B cell (primary cell): ENCODE measurements at regions not wholly inside any gene's neighbourhood (a gene's known extent, or its start where the extent isn't known, plus 50 kb on each side); places are given as distances from the start of the nearest gene placed in this dataset.

Source experiments
- ATAC-seq: fragments of 200-7000 bp; cut with Tn5 transposase; one replicate; pipeline ENCODE4 v1.10.0; 2021; ENCODE audit warnings: low read depth, mild to moderate bottlenecking, moderate number of reproducible peaks, moderate library complexity
- CTCF ChIA-PET: fragments of 350-600 bp; sonication (Branson Sonifier 250); formaldehyde crosslinking; loops from one replicate; lab custom pipeline; 2021; ENCODE audit warnings: antibody characterized with exemption, inconsistent platforms; lab: Charles Lee
- POLR2A ChIA-PET: fragments of 350-600 bp; sonication (Branson Sonifier 250); formaldehyde crosslinking; loops from one replicate; lab custom pipeline; 2021; ENCODE audit warnings: antibody characterized with exemption; lab: Charles Lee
- DNase-seq: peaks from one replicate; pipeline ENCODE4 v3.0.0; 2013
- H2AFZ ChIP-seq: 2 replicates; pipeline ENCODE4 v1.6.1; 2012; ENCODE audit warnings: mild to moderate bottlenecking, low read depth, low read length; ENCODE audit not compliant: insufficient read depth, poor library complexity, severe bottlenecking
- H3K27ac ChIP-seq, 2 donors: 1 replicate in 1 of 2; 2 replicates in 1 of 2; pipeline ENCODE4 v1.5.1; 2012 to 2013; ENCODE audit warnings: low read length in 2 of 2, mild to moderate bottlenecking in 2 of 2, moderate library complexity in 1 of 2
- H3K27me3 ChIP-seq, 4 experiments: fragments of 200-600 bp in 1 of 4; sonication (generic) in 1 of 4; replicated peaks in 1 of 4; 1 replicate in 2 of 4; 2 replicates in 2 of 4; pipeline versions ENCODE4 v1.6.1 to v1.7.0; 2013 to 2016; ENCODE audit warnings: low read length in 3 of 4, mild to moderate bottlenecking in 2 of 4, mixed read lengths in 1 of 4, moderate library complexity in 1 of 4; ENCODE audit not compliant: insufficient read depth in 4 of 4, control insufficient read depth in 3 of 4; ENCODE audit errors: control extremely low read depth in 1 of 4
- H3K36me3 ChIP-seq, 2 experiments: replicated peaks in 1 of 2; 1 replicate in 1 of 2; 2 replicates in 1 of 2; pipeline versions ENCODE4 v1.6.1 to v1.7.1; 2013; ENCODE audit warnings: low read length in 1 of 2; ENCODE audit not compliant: insufficient read depth in 2 of 2, control insufficient read depth in 1 of 2; ENCODE audit errors: control extremely low read depth in 1 of 2, extremely low read depth in 1 of 2
- H3K4me1 ChIP-seq, 2 donors: fragments of 200-600 bp in 1 of 2; sonication (generic) in 1 of 2; 1 replicate in 1 of 2; 2 replicates in 1 of 2; pipeline versions ENCODE4 v1.5.1 to v1.6.1; 2013 to 2017; ENCODE audit warnings: low read length in 2 of 2; ENCODE audit not compliant: control insufficient read depth in 2 of 2, insufficient read depth in 2 of 2
- H3K4me2 ChIP-seq: replicated peaks from 2 replicates; pipeline ENCODE3; 2012; ENCODE audit warnings: mild to moderate bottlenecking, low read depth, low read length; ENCODE audit not compliant: poor library complexity, severe bottlenecking
- H3K4me3 ChIP-seq, 5 experiments: fragments of 200-600 bp in 1 of 5; sonication (generic) in 1 of 5; 1 replicate in 3 of 5; 2 replicates in 2 of 5; pipeline versions ENCODE4 v1.5.1 to v1.7.0; 2011 to 2016; ENCODE audit warnings: low read length in 4 of 5, mild to moderate bottlenecking in 4 of 5, low read depth in 2 of 5, control low read depth in 1 of 5, moderate library complexity in 1 of 5; ENCODE audit not compliant: insufficient read depth in 1 of 5; ENCODE audit errors: control extremely low read depth in 1 of 5, extremely low read depth in 1 of 5
- H3K79me2 ChIP-seq: fragments of 200-600 bp; sonication (generic); one replicate; pipeline ENCODE4 v1.6.0; 2016; ENCODE audit warnings: low read length; ENCODE audit not compliant: control insufficient read depth, insufficient read depth
- H3K9ac ChIP-seq: fragments of 200-600 bp; sonication (generic); 2 replicates; pipeline ENCODE4 v1.6.1; 2017; ENCODE audit warnings: mild to moderate bottlenecking, low read length, moderate library complexity
- H3K9me3 ChIP-seq, 3 donors: one replicate each; pipeline versions ENCODE4 v1.6.1 to v1.7.1; 2013; ENCODE audit warnings: low read length in 2 of 3; ENCODE audit not compliant: control insufficient read depth in 2 of 3, insufficient read depth in 1 of 3; ENCODE audit errors: control extremely low read depth in 1 of 3
- H4K20me1 ChIP-seq: 2 replicates; pipeline ENCODE4 v1.6.0; 2012; ENCODE audit warnings: mild to moderate bottlenecking, low read length; ENCODE audit not compliant: insufficient read depth, control insufficient read depth, poor library complexity, severe bottlenecking
- H3K27ac Mint-ChIP-seq: one replicate; pipeline ENCODE4 v1.8.0; 2021; ENCODE audit warnings: mixed read lengths
- H3K27me3 Mint-ChIP-seq: one replicate; pipeline ENCODE4 v1.8.0; 2021; ENCODE audit warnings: mixed read lengths
- H3K4me1 Mint-ChIP-seq: one replicate; pipeline ENCODE4 v1.8.0; 2021; ENCODE audit warnings: mixed read lengths
- H3K4me3 Mint-ChIP-seq: one replicate; pipeline ENCODE4 v1.8.0; 2021; ENCODE audit warnings: mixed read lengths
- H3K9me3 Mint-ChIP-seq: one replicate; pipeline ENCODE4 v1.8.0; 2022; ENCODE audit warnings: mixed read lengths; ENCODE audit not compliant: insufficient read depth
- EZH2 ChIP-seq: IDR thresholded peaks from 2 replicates; pipeline ENCODE4 v1.6.1; 2012; ENCODE audit warnings: borderline replicate concordance, low read depth, mild to moderate bottlenecking, moderate library complexity, low read length; ENCODE audit not compliant: insufficient read depth, poor library complexity, severe bottlenecking
- WGBS: methylation state at CpG from one replicate; pipeline ENCODE4 v1.1.5; 2013; ENCODE audit warnings: missing lambda C conversion rate; ENCODE audit not compliant: insufficient coverage; 5-methylcytosine and 5-hydroxymethylcytosine counted together
- intact Hi-C: fragments of 100-400 bp; cut with micrococcal nuclease; formaldehyde crosslinking; loops from one replicate; pipeline ENCODE4 v1.10.0; 2022
- TF ChIP-seq, protein P1 (sequence below): fragments of 200-600 bp; IDR thresholded peaks from one replicate; pipeline ENCODE4 v1.8.0; 2022; ENCODE audit warnings: antibody characterized with exemption, mild to moderate bottlenecking

GRCh38 chr9:115628426-115628825 lies 510.5 kb upstream of the TNC start:
- H3K4me2 ChIP-seq: no peak overlapping the region
- H3K4me1 Mint-ChIP-seq: no peaks in the 10 kb centered on the region
- POLR2A ChIA-PET: no interaction called here
- no peak overlapping the region for H2AFZ ChIP-seq
- H3K9me3 Mint-ChIP-seq: no peaks in the 10 kb centered on the region
- TF ChIP-seq, protein P1, sequence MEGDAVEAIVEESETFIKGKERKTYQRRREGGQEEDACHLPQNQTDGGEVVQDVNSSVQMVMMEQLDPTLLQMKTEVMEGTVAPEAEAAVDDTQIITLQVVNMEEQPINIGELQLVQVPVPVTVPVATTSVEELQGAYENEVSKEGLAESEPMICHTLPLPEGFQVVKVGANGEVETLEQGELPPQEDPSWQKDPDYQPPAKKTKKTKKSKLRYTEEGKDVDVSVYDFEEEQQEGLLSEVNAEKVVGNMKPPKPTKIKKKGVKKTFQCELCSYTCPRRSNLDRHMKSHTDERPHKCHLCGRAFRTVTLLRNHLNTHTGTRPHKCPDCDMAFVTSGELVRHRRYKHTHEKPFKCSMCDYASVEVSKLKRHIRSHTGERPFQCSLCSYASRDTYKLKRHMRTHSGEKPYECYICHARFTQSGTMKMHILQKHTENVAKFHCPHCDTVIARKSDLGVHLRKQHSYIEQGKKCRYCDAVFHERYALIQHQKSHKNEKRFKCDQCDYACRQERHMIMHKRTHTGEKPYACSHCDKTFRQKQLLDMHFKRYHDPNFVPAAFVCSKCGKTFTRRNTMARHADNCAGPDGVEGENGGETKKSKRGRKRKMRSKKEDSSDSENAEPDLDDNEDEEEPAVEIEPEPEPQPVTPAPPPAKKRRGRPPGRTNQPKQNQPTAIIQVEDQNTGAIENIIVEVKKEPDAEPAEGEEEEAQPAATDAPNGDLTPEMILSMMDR: no peak
- TF ChIP-seq EZH2: no peak
- peaks cover 6% of the 10 kb centered on the region for H3K27me3 Mint-ChIP-seq
- no peaks in the 10 kb centered on the region for H4K20me1 ChIP-seq
- DNase-seq (no peak), ATAC-seq (no peak)
- no peaks in the 10 kb centered on the region for H3K9me3 ChIP-seq
- H3K79me2 ChIP-seq: no peaks in the 10 kb centered on the region
- no CpG with 5 or more reads among the region's 2 CpGs for WGBS
- H3K27ac Mint-ChIP-seq: no peak overlapping the region
- intact Hi-C loops: no loop called here
- H3K4me3 Mint-ChIP-seq: no peak overlapping the region
- CTCF ChIA-PET: no interaction called here
- H3K4me3 ChIP-seq: no peak overlapping the region
- H3K4me1 ChIP-seq: no peaks in the 10 kb centered on the region
- H3K27me3 ChIP-seq: no peaks in the 10 kb centered on the region
- no peaks in the 10 kb centered on the region for H3K36me3 ChIP-seq
- no peak overlapping the region for H3K9ac ChIP-seq
- H3K27ac ChIP-seq: no peak overlapping the region

DNA sequence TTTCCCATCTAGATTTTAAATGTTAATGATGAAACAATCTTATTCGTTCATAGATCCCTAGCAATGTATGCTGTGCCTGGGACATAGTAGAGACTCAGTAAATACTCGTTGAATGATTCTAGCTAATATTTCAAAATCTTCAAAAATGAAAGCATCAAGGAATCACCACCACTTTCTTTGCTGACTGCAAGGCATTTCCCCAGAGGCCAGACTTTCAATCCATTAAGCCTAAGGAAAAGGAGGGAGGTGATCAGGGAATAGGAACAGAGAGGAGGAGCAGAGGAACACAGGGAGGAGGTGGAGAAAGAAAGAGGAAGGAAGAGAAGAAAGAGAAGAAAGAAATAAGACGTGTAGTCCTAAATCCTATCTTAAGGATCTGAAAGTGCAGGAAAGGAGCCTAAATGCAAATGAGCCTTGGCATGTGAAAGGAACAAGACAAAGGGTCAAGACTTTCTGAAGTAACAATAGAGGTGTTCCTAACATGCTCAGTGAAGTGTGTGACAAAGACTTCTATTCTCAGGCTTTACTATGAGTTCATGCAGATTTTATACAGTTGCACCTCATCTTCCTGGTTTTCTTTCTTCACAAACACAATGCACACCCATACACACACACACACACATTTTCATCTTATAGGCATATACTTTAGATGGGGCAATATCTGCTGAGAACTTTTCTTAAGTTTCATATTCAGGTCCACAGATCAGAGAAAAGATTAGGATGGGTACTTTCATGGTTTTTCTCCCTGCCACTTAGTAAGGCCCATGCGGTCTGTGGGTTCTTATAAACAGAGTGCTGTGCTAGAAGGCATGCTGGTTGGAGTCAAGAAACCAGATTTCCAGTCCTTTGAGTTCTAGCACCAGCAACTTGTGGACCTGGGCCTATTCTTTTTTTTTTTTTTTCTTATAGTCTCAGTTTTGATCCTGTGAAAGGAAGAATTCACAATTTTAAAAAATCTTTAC lies 512.2 kb upstream of the TNC start:
- Histone ChIP-seq H2AFZ (no peak overlapping the region), H3K4me3 (no peak overlapping the region), H3K36me3 (no peaks in the 10 kb centered on the region), H3K4me2 (no peak overlapping the region), H4K20me1 (no peaks in the 10 kb centered on the region), H3K9ac (no peak overlapping the region), H3K9me3 (no peaks in the 10 kb centered on the region), H3K79me2 (no peaks in the 10 kb centered on the region), H3K4me1 (no peaks in the 10 kb centered on the region), H3K27ac (no peak overlapping the region), H3K27me3 (no peaks in the 10 kb centered on the region)
- Mint-ChIP-seq H3K4me1 (no peaks in the 10 kb centered on the region), H3K4me3 (no peak overlapping the region), H3K27ac (no peak overlapping the region), H3K9me3 (no peaks in the 10 kb centered on the region), H3K27me3 (peaks cover 6% of the 10 kb centered on the region)
- DNase-seq (no peak), ATAC-seq (no peak)
- POLR2A ChIA-PET: no interaction called here
- 56% methylated on average over 3 of the region's 4 CpGs for WGBS
- no peak for TF ChIP-seq EZH2
- TF ChIP-seq, protein P1: no peak
- intact Hi-C loops: no loop called here
- CTCF ChIA-PET: no interaction called here
